MM.1S (cell line): ENCODE measurements at regions not wholly inside any gene's neighbourhood (a gene's known extent, or its start where the extent isn't known, plus 50 kb on each side); places are given as distances from the start of the nearest gene placed in this dataset.

ENCODE experiments used
- DNase-seq: peaks from one replicate; pipeline ENCODE4 v3.0.0-alpha.2; 2015
- H2AFZ ChIP-seq: fragments of 300-600 bp; sonication (generic); 2 replicates; pipeline ENCODE4 v1.6.0; 2016; ENCODE audit warnings: antibody characterized with exemption, low read length
- H3F3A ChIP-seq: fragments of 300-600 bp; sonication (generic); 2 replicates; pipeline ENCODE4 v1.6.1; 2016; ENCODE audit warnings: mild to moderate bottlenecking, antibody characterized with exemption, low read length, moderate library complexity, mixed read lengths; ENCODE audit not compliant: insufficient read depth
- H3K27ac ChIP-seq: fragments of 300-600 bp; sonication (generic); 2 replicates; pipeline ENCODE4 v1.5.1; 2016; ENCODE audit warnings: mild to moderate bottlenecking, low read length
- H3K27me3 ChIP-seq: fragments of 300-600 bp; sonication (generic); replicated peaks from 2 replicates; pipeline ENCODE4 v1.6.0; 2016; ENCODE audit warnings: low read length; ENCODE audit not compliant: insufficient read depth
- H3K36me3 ChIP-seq: fragments of 300-600 bp; sonication (generic); replicated peaks from 2 replicates; pipeline ENCODE4 v1.6.1; 2016; ENCODE audit warnings: mild to moderate bottlenecking, low read length, mixed read lengths; ENCODE audit not compliant: insufficient read depth
- H3K4me1 ChIP-seq: fragments of 300-600 bp; sonication (generic); 2 replicates; pipeline ENCODE4 v1.6.1; 2016; ENCODE audit warnings: low read length, mixed read lengths
- H3K4me2 ChIP-seq: fragments of 300-600 bp; sonication (generic); 2 replicates; pipeline ENCODE4 v1.6.0; 2016; ENCODE audit warnings: low read depth, low read length
- H3K4me3 ChIP-seq: fragments of 300-600 bp; sonication (generic); 2 replicates; pipeline ENCODE4 v1.5.1; 2016; ENCODE audit warnings: low read length, mixed read lengths
- H3K79me2 ChIP-seq: fragments of 300-600 bp; sonication (generic); 2 replicates; pipeline ENCODE4 v1.6.1; 2016; ENCODE audit warnings: mixed run types, low read length, mixed read lengths
- H3K9ac ChIP-seq: fragments of 300-600 bp; sonication (generic); 2 replicates; pipeline ENCODE4 v1.6.1; 2016; ENCODE audit warnings: low read length, mixed read lengths
- H3K9me2 ChIP-seq: fragments of 300-600 bp; sonication (generic); replicated peaks from 2 replicates; pipeline ENCODE4 v1.6.1; 2016; ENCODE audit warnings: mild to moderate bottlenecking, low read length, mixed read lengths; ENCODE audit not compliant: insufficient read depth
- H3K9me3 ChIP-seq: fragments of 300-600 bp; sonication (generic); replicated peaks from 2 replicates; pipeline ENCODE4 v1.6.1; 2016; ENCODE audit warnings: mild to moderate bottlenecking, low read length, mixed read lengths; ENCODE audit not compliant: insufficient read depth
- H4K20me1 ChIP-seq: fragments of 300-600 bp; sonication (generic); 2 replicates; pipeline ENCODE4 v1.6.1; 2016; ENCODE audit warnings: mild to moderate bottlenecking, low read length, moderate library complexity, mixed read lengths; ENCODE audit not compliant: insufficient read depth
- CTCF ChIP-seq: fragments of 300-600 bp; sonication (generic); IDR thresholded peaks from 2 replicates; pipeline ENCODE4 v1.5.1; 2016; ENCODE audit warnings: antibody characterized with exemption, low read length, mixed read lengths
- EZH2 ChIP-seq: fragments of 300-600 bp; sonication (generic); optimal IDR thresholded peaks from 2 replicates; pipeline ENCODE3; 2017; ENCODE audit warnings: low read depth, mild to moderate bottlenecking, antibody characterized with exemption, low read length, mixed read lengths
- EZH2phosphoT487 ChIP-seq: fragments of 300-600 bp; sonication (generic); IDR thresholded peaks from 2 replicates; pipeline ENCODE4 v1.6.1; 2018; ENCODE audit warnings: antibody characterized with exemption, low read length

DNA sequence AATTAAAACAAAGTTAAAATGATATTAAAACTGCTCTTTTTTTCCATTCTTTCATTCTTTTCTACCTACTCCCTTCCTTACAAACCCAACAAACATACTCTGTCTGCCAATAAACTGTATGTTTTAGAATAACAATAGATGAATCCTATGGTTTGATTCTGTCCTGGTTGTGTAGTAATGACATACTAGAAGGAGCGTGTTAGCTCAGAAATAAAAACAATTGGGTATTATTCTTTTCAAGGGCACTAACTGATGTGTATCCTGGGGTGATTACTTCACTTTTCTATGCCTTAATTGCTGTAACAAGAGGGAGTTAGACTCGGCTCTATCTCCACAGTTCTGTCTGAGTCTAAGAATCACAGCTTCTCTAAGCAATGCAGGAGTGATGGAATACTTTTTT is 194.4 kb downstream of the GIPC2 start:
- no peak for TF ChIP-seq EZH2
- no peak for TF ChIP-seq EZH2phosphoT487
- TF ChIP-seq CTCF: no peak
- DNase-seq: no peak
- Histone ChIP-seq H3K4me1 (no peaks in the 10 kb centered on the region), H3K27ac (no peak overlapping the region), H4K20me1 (no peaks in the 10 kb centered on the region), H2AFZ (no peak overlapping the region), H3K9me2 (no peaks in the 10 kb centered on the region), H3F3A (no peaks in the 10 kb centered on the region), H3K27me3 (no peaks in the 10 kb centered on the region), H3K4me3 (no peak overlapping the region), H3K79me2 (no peaks in the 10 kb centered on the region), H3K36me3 (no peaks in the 10 kb centered on the region), H3K9ac (no peak overlapping the region), H3K9me3 (no peaks in the 10 kb centered on the region), H3K4me2 (no peak overlapping the region)

GRCh38 chr1:78240755-78241154 is 195.0 kb downstream of the GIPC2 start:
- TF ChIP-seq CTCF (no peak), EZH2phosphoT487 (no peak)
- Histone ChIP-seq H3K9ac (no peak overlapping the region), H3K4me3 (no peak overlapping the region), H2AFZ (no peak overlapping the region), H3K79me2 (no peaks in the 10 kb centered on the region), H3F3A (no peaks in the 10 kb centered on the region), H3K9me2 (no peaks in the 10 kb centered on the region), H4K20me1 (no peaks in the 10 kb centered on the region), H3K9me3 (no peaks in the 10 kb centered on the region), H3K27ac (no peak overlapping the region), H3K27me3 (no peaks in the 10 kb centered on the region), H3K4me2 (no peak overlapping the region), H3K36me3 (no peaks in the 10 kb centered on the region), H3K4me1 (no peaks in the 10 kb centered on the region)
- DNase-seq: no peak

GRCh38 chr1:78247079-78247478 is 201.3 kb downstream of the GIPC2 start:
- no peaks in the 10 kb centered on the region for H3K36me3 ChIP-seq
- no peak overlapping the region for H3K9ac ChIP-seq
- no peaks in the 10 kb centered on the region for H4K20me1 ChIP-seq
- no peak overlapping the region for H3K4me2 ChIP-seq
- no peaks in the 10 kb centered on the region for H3K4me1 ChIP-seq
- H3K79me2 ChIP-seq: no peaks in the 10 kb centered on the region
- no peaks in the 10 kb centered on the region for H3K27me3 ChIP-seq
- H3K9me3 ChIP-seq: no peaks in the 10 kb centered on the region
- no peaks in the 10 kb centered on the region for H3K9me2 ChIP-seq
- no peak overlapping the region for H3K27ac ChIP-seq
- TF ChIP-seq CTCF (no peak), EZH2phosphoT487 (no peak)
- no peaks in the 10 kb centered on the region for H3F3A ChIP-seq
- DNase-seq: no peak
- H3K4me3 ChIP-seq: no peak overlapping the region
- no peak overlapping the region for H2AFZ ChIP-seq

DNA sequence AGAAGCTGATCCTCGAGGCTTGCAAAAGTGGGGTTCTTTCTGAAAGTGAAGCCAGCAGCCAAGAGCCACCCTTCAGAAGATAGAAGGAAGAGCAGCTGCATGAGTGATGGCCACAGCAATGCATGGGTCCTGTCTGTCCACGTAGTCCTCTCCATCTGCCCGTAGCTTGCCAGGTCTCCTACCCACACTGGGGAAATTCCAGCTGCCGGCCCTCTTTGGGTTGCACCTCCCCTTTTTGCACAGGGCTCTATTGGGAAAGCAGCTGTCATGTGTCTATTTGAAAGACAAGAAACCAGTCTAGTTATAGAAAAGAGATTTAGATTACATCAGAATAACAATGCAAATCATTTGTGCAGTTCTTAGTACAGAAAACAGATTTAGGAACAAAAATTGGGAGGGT is 204.4 kb downstream of the GIPC2 start:
- no peak overlapping the region for H3K4me2 ChIP-seq
- H3K27me3 ChIP-seq: no peaks in the 10 kb centered on the region
- no peaks in the 10 kb centered on the region for H3K9me3 ChIP-seq
- no peak overlapping the region for H3K9ac ChIP-seq
- H3K4me1 ChIP-seq: no peaks in the 10 kb centered on the region
- no peaks in the 10 kb centered on the region for H3K36me3 ChIP-seq
- H3F3A ChIP-seq: no peaks in the 10 kb centered on the region
- no peaks in the 10 kb centered on the region for H4K20me1 ChIP-seq
- H3K27ac ChIP-seq: no peak overlapping the region
- TF ChIP-seq EZH2phosphoT487: no peak
- no peak for TF ChIP-seq CTCF
- TF ChIP-seq EZH2: no peak
- no peak for DNase-seq
- no peaks in the 10 kb centered on the region for H3K79me2 ChIP-seq
- no peak overlapping the region for H3K4me3 ChIP-seq
- H2AFZ ChIP-seq: no peak overlapping the region
- H3K9me2 ChIP-seq: no peaks in the 10 kb centered on the region
